GM23338 (cell line): ENCODE measurements at regions not wholly inside any gene's neighbourhood (a gene's known extent, or its start where the extent isn't known, plus 50 kb on each side); places are given as distances from the start of the nearest gene placed in this dataset.

Experiments used
- ATAC-seq: fragments of 200-7000 bp; cut with Tn5 transposase; 3 replicates; pipeline ENCODE4 v1.9.1; 2020
- DNase-seq: peaks from one replicate; pipeline ENCODE4 v3.0.0-alpha.2; 2015; ENCODE audit warnings: low spot score
- H2AFZ ChIP-seq: fragments of 200-600 bp; sonication (generic); 2 replicates; pipeline ENCODE4 v1.8.0; 2016; ENCODE audit warnings: antibody characterized with exemption, mild to moderate bottlenecking, moderate library complexity
- H3F3A ChIP-seq: fragments of 200-600 bp; sonication (generic); replicated peaks from 2 replicates; pipeline ENCODE4 v1.8.0; 2017; ENCODE audit warnings: antibody characterized with exemption, mixed run types, low read depth
- H3K27ac ChIP-seq: fragments of 200-600 bp; sonication (generic); 2 replicates; pipeline ENCODE4 v1.6.1; 2016; ENCODE audit warnings: low read depth
- H3K27me3 ChIP-seq: fragments of 200-600 bp; sonication (generic); 2 replicates; pipeline ENCODE4 v1.8.0; 2016; ENCODE audit warnings: mild to moderate bottlenecking, mixed run types, moderate library complexity; ENCODE audit not compliant: insufficient read depth
- H3K36me3 ChIP-seq: fragments of 200-600 bp; sonication (generic); 2 replicates; pipeline ENCODE4 v1.8.0; 2016; ENCODE audit warnings: mild to moderate bottlenecking; ENCODE audit not compliant: insufficient read depth
- H3K4me1 ChIP-seq: fragments of 200-600 bp; sonication (generic); 2 replicates; pipeline ENCODE4 v1.8.0; 2016; ENCODE audit warnings: mild to moderate bottlenecking, moderate library complexity; ENCODE audit not compliant: insufficient read depth
- H3K4me2 ChIP-seq: fragments of 200-600 bp; sonication (generic); 2 replicates; pipeline ENCODE4 v1.7.1; 2017; ENCODE audit warnings: mixed run types
- H3K4me3 ChIP-seq: fragments of 200-600 bp; sonication (generic); 2 replicates; pipeline ENCODE4 v1.6.1; 2016; ENCODE audit warnings: mixed run types
- H3K79me2 ChIP-seq: fragments of 200-600 bp; sonication (generic); replicated peaks from 2 replicates; pipeline ENCODE4 v1.8.0; 2017; ENCODE audit warnings: mild to moderate bottlenecking; ENCODE audit not compliant: insufficient read depth
- H3K9me2 ChIP-seq: fragments of 200-600 bp; sonication (generic); 2 replicates; pipeline ENCODE4 v1.8.0; 2017; ENCODE audit not compliant: insufficient read depth
- H4K20me1 ChIP-seq: fragments of 200-600 bp; sonication (generic); replicated peaks from 2 replicates; pipeline ENCODE4 v1.8.0; 2017; ENCODE audit warnings: mild to moderate bottlenecking; ENCODE audit not compliant: insufficient read depth
- H3K27ac Mint-ChIP-seq: 2 replicates; pipeline ENCODE4 v1.8.0; 2020; ENCODE audit warnings: inconsistent platforms, mild to moderate bottlenecking, moderate library complexity, mixed read lengths
- H3K27me3 Mint-ChIP-seq: 3 replicates; pipeline ENCODE4 v1.8.0; 2022; ENCODE audit warnings: low read depth, mild to moderate bottlenecking, moderate library complexity, mixed read lengths, inconsistent platforms; ENCODE audit not compliant: insufficient read depth, poor library complexity
- H3K36me3 Mint-ChIP-seq: 3 replicates; pipeline ENCODE4 v1.8.0; 2021; ENCODE audit warnings: low read depth, mild to moderate bottlenecking, inconsistent platforms, moderate library complexity, mixed read lengths
- H3K4me1 Mint-ChIP-seq: 3 replicates; pipeline ENCODE4 v1.8.0; 2020; ENCODE audit warnings: mild to moderate bottlenecking, inconsistent platforms, mixed read lengths
- H3K4me3 Mint-ChIP-seq: 3 replicates; pipeline ENCODE4 v1.8.0; 2021; ENCODE audit warnings: moderate library complexity, mild to moderate bottlenecking, inconsistent platforms, mixed read lengths
- H3K9me3 Mint-ChIP-seq: 3 replicates; pipeline ENCODE4 v1.8.0; 2020; ENCODE audit warnings: moderate library complexity, mild to moderate bottlenecking, inconsistent platforms, mixed read lengths
- EZH2 ChIP-seq: fragments of 200-600 bp; sonication (generic); IDR thresholded peaks from one replicate; pipeline ENCODE4 v1.8.0; 2017; ENCODE audit warnings: antibody characterized with exemption, mild to moderate bottlenecking, low read depth; ENCODE audit not compliant: unreplicated experiment
- EZH2phosphoT487 ChIP-seq: fragments of 200-600 bp; sonication (generic); IDR thresholded peaks from one replicate; pipeline ENCODE4 v1.8.1; 2018; ENCODE audit warnings: antibody characterized with exemption; ENCODE audit not compliant: unreplicated experiment
- NANOG ChIP-seq: IDR thresholded peaks from 2 replicates; pipeline ENCODE4 v1.6.1; 2016; ENCODE audit warnings: antibody characterized with exemption, borderline replicate concordance
- STAT1 ChIP-seq: IDR thresholded peaks from one replicate; pipeline ENCODE4 v1.6.1; 2016; ENCODE audit warnings: antibody characterized with exemption; ENCODE audit not compliant: unreplicated experiment
- ZNF331 ChIP-seq: fragments of 250-450 bp; sonication (Bioruptor Pico); IDR thresholded peaks from 2 replicates; pipeline ENCODE4 v1.5.0; 2020; ENCODE audit warnings: low read depth, mild to moderate bottlenecking, moderate library complexity
- TF ChIP-seq, protein P1 (sequence below): fragments of 250-450 bp; sonication (Bioruptor Pico); IDR thresholded peaks from 2 replicates; pipeline ENCODE4 v1.5.0; 2020; ENCODE audit warnings: mild to moderate bottlenecking, moderate library complexity
- TF ChIP-seq, protein P2 (sequence below): IDR thresholded peaks from one replicate; pipeline ENCODE4 v1.6.1; 2018; ENCODE audit warnings: antibody characterized with exemption; ENCODE audit not compliant: unreplicated experiment
- TF ChIP-seq, protein P3 (sequence below), 2 experiments: fragments of 200-600 bp in 1 of 2; sonication (generic) in 1 of 2; conservative IDR thresholded peaks; 2 replicates each; pipeline versions ENCODE4 v1.5.1 to v1.6.1; 2016 to 2017; ENCODE audit warnings: antibody characterized with exemption in 2 of 2, low read depth in 2 of 2, mild to moderate bottlenecking in 2 of 2, moderate library complexity in 1 of 2
- TF ChIP-seq, protein P4 (sequence below): IDR thresholded peaks from 2 replicates; pipeline ENCODE4 v1.6.1; 2016; ENCODE audit warnings: antibody characterized with exemption

DNA sequence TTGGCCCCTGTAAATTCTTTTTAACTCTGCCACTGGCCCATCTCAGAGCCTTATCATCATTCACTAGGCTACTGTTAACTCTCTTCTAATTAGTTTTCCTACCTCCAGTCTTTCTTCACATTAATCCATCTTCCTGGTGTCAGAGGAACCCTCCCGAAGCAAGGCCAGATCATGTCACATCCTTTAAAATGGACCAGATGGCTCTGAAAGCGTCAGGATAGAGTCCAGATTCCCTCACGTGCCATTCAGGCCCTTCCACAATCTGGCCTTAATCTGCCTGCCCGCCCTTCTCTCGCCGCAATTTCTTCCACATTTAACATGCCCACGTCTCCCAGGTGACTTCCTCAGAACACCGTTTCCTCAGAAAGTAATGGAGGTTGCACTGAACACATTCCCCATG lies 86.5 kb downstream of the RFC3 start (continued):
- TF ChIP-seq, protein P1, sequence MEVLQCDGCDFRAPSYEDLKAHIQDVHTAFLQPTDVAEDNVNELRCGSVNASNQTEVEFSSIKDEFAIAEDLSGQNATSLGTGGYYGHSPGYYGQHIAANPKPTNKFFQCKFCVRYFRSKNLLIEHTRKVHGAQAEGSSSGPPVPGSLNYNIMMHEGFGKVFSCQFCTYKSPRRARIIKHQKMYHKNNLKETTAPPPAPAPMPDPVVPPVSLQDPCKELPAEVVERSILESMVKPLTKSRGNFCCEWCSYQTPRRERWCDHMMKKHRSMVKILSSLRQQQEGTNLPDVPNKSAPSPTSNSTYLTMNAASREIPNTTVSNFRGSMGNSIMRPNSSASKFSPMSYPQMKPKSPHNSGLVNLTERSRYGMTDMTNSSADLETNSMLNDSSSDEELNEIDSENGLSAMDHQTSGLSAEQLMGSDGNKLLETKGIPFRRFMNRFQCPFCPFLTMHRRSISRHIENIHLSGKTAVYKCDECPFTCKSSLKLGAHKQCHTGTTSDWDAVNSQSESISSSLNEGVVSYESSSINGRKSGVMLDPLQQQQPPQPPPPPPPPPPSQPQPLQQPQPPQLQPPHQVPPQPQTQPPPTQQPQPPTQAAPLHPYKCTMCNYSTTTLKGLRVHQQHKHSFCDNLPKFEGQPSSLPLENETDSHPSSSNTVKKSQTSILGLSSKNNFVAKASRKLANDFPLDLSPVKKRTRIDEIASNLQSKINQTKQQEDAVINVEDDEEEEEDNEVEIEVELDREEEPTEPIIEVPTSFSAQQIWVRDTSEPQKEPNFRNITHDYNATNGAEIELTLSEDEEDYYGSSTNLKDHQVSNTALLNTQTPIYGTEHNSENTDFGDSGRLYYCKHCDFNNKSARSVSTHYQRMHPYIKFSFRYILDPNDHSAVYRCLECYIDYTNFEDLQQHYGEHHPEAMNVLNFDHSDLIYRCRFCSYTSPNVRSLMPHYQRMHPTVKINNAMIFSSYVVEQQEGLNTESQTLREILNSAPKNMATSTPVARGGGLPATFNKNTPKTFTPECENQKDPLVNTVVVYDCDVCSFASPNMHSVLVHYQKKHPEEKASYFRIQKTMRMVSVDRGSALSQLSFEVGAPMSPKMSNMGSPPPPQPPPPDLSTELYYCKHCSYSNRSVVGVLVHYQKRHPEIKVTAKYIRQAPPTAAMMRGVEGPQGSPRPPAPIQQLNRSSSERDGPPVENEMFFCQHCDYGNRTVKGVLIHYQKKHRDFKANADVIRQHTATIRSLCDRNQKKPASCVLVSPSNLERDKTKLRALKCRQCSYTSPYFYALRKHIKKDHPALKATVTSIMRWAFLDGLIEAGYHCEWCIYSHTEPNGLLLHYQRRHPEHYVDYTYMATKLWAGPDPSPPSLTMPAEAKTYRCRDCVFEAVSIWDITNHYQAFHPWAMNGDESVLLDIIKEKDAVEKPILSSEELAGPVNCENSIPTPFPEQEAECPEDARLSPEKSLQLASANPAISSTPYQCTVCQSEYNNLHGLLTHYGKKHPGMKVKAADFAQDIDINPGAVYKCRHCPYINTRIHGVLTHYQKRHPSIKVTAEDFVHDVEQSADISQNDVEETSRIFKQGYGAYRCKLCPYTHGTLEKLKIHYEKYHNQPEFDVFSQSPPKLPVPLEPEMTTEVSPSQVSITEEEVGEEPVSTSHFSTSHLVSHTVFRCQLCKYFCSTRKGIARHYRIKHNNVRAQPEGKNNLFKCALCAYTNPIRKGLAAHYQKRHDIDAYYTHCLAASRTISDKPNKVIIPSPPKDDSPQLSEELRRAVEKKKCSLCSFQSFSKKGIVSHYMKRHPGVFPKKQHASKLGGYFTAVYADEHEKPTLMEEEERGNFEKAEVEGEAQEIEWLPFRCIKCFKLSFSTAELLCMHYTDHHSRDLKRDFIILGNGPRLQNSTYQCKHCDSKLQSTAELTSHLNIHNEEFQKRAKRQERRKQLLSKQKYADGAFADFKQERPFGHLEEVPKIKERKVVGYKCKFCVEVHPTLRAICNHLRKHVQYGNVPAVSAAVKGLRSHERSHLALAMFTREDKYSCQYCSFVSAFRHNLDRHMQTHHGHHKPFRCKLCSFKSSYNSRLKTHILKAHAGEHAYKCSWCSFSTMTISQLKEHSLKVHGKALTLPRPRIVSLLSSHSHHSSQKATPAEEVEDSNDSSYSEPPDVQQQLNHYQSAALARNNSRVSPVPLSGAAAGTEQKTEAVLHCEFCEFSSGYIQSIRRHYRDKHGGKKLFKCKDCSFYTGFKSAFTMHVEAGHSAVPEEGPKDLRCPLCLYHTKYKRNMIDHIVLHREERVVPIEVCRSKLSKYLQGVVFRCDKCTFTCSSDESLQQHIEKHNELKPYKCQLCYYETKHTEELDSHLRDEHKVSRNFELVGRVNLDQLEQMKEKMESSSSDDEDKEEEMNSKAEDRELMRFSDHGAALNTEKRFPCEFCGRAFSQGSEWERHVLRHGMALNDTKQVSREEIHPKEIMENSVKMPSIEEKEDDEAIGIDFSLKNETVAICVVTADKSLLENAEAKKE (CRISPR knock-in tag) = no peak
- no peak for TF ChIP-seq STAT1
- TF ChIP-seq ZNF331 (CRISPR knock-in tag) = no peak

DNA sequence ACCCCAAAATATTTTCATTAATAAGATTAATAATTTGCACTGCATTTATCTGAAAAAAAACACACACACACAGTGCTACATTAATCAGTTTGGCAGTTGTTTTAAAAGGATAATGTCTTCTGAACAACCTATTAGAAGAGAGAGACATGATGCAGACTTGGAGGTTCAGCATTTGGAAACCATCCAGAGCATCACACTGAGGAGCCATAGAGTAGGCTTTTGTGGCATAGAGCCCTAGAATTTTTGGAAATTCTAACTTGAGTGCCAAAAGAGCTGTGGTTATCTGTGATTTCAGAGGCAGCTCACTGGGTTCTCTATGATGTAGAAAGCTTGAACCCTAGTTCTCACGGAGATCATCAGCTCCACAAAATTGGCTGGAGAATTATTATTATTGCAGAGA lies 90.2 kb downstream of the RFC3 start:
- H3K36me3 Mint-ChIP-seq = no peaks in the 10 kb centered on the region
- Histone ChIP-seq H3K4me3 (no peak overlapping the region), H3K4me1 (no peaks in the 10 kb centered on the region), H3K9me2 (peaks cover 3% of the 10 kb centered on the region; the same call in 1 of the 2 replicates), H2AFZ (no peak overlapping the region), H3K27ac (no peak overlapping the region), H4K20me1 (no peaks in the 10 kb centered on the region), H3K36me3 (no peaks in the 10 kb centered on the region), H3K27me3 (no peaks in the 10 kb centered on the region), H3F3A (no peaks in the 10 kb centered on the region), H3K79me2 (no peaks in the 10 kb centered on the region), H3K4me2 (no peak overlapping the region)
- ATAC-seq (no peak), DNase-seq (no peak)
- no peak overlapping the region for H3K27ac Mint-ChIP-seq
- no peaks in the 10 kb centered on the region for H3K4me1 Mint-ChIP-seq
- H3K27me3 Mint-ChIP-seq = no peaks in the 10 kb centered on the region
- H3K4me3 Mint-ChIP-seq = no peak overlapping the region
- H3K9me3 Mint-ChIP-seq = no peaks in the 10 kb centered on the region; the same call in 2 of the 3 replicates
- TF ChIP-seq ZNF331 (CRISPR knock-in tag) = no peak
- no peak for TF ChIP-seq EZH2
- TF ChIP-seq, protein P2, sequence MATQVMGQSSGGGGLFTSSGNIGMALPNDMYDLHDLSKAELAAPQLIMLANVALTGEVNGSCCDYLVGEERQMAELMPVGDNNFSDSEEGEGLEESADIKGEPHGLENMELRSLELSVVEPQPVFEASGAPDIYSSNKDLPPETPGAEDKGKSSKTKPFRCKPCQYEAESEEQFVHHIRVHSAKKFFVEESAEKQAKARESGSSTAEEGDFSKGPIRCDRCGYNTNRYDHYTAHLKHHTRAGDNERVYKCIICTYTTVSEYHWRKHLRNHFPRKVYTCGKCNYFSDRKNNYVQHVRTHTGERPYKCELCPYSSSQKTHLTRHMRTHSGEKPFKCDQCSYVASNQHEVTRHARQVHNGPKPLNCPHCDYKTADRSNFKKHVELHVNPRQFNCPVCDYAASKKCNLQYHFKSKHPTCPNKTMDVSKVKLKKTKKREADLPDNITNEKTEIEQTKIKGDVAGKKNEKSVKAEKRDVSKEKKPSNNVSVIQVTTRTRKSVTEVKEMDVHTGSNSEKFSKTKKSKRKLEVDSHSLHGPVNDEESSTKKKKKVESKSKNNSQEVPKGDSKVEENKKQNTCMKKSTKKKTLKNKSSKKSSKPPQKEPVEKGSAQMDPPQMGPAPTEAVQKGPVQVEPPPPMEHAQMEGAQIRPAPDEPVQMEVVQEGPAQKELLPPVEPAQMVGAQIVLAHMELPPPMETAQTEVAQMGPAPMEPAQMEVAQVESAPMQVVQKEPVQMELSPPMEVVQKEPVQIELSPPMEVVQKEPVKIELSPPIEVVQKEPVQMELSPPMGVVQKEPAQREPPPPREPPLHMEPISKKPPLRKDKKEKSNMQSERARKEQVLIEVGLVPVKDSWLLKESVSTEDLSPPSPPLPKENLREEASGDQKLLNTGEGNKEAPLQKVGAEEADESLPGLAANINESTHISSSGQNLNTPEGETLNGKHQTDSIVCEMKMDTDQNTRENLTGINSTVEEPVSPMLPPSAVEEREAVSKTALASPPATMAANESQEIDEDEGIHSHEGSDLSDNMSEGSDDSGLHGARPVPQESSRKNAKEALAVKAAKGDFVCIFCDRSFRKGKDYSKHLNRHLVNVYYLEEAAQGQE = no peak
- no peak for TF ChIP-seq EZH2phosphoT487
- TF ChIP-seq, protein P3, sequence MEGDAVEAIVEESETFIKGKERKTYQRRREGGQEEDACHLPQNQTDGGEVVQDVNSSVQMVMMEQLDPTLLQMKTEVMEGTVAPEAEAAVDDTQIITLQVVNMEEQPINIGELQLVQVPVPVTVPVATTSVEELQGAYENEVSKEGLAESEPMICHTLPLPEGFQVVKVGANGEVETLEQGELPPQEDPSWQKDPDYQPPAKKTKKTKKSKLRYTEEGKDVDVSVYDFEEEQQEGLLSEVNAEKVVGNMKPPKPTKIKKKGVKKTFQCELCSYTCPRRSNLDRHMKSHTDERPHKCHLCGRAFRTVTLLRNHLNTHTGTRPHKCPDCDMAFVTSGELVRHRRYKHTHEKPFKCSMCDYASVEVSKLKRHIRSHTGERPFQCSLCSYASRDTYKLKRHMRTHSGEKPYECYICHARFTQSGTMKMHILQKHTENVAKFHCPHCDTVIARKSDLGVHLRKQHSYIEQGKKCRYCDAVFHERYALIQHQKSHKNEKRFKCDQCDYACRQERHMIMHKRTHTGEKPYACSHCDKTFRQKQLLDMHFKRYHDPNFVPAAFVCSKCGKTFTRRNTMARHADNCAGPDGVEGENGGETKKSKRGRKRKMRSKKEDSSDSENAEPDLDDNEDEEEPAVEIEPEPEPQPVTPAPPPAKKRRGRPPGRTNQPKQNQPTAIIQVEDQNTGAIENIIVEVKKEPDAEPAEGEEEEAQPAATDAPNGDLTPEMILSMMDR (conservative IDR thresholded peaks at IDR 0.05; ENCODE audit: low read depth in 2 of 2) = no peak
- TF ChIP-seq, protein P4, sequence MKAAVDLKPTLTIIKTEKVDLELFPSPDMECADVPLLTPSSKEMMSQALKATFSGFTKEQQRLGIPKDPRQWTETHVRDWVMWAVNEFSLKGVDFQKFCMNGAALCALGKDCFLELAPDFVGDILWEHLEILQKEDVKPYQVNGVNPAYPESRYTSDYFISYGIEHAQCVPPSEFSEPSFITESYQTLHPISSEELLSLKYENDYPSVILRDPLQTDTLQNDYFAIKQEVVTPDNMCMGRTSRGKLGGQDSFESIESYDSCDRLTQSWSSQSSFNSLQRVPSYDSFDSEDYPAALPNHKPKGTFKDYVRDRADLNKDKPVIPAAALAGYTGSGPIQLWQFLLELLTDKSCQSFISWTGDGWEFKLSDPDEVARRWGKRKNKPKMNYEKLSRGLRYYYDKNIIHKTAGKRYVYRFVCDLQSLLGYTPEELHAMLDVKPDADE = no peak
- no peak for TF ChIP-seq NANOG
